Parathyroid adenoma (tissue), 2 donors: ENCODE measurements at regions not wholly inside any gene's neighbourhood (a gene's known extent, or its start where the extent isn't known, plus 50 kb on each side); places are given as distances from the start of the nearest gene placed in this dataset.

ENCODE experiments used
- H2AFZ ChIP-seq: fragments of 300-600 bp; sonication (generic); one replicate; pipeline ENCODE4 v1.7.0; 2017; ENCODE audit warnings: antibody characterized with exemption, mild to moderate bottlenecking
- H3K27ac ChIP-seq: fragments of 300-600 bp; sonication (generic); one replicate; pipeline ENCODE4 v1.7.0; 2017
- H3K27me3 ChIP-seq: fragments of 300-600 bp; sonication (generic); one replicate; pipeline ENCODE4 v1.7.0; 2017; ENCODE audit warnings: low read length; ENCODE audit not compliant: control insufficient read depth, insufficient read depth
- H3K36me3 ChIP-seq: fragments of 300-600 bp; sonication (generic); one replicate; pipeline ENCODE4 v1.7.0; 2017; ENCODE audit warnings: low read length; ENCODE audit not compliant: control insufficient read depth, insufficient read depth
- H3K4me1 ChIP-seq: fragments of 300-600 bp; sonication (generic); one replicate; pipeline ENCODE4 v1.7.0; 2017; ENCODE audit warnings: control low read depth
- H3K4me2 ChIP-seq: fragments of 300-600 bp; sonication (generic); one replicate; pipeline ENCODE4 v1.7.0; 2017; ENCODE audit warnings: low read length
- H3K4me3 ChIP-seq: fragments of 300-600 bp; sonication (generic); one replicate; pipeline ENCODE4 v1.7.0; 2017; ENCODE audit warnings: low read depth, low read length
- H3K79me2 ChIP-seq: fragments of 300-600 bp; sonication (generic); one replicate; pipeline ENCODE4 v1.7.0; 2017; ENCODE audit warnings: control low read depth
- H3K9ac ChIP-seq: fragments of 300-600 bp; sonication (generic); one replicate; pipeline ENCODE4 v1.7.0; 2017; ENCODE audit warnings: mild to moderate bottlenecking
- H3K9me3 ChIP-seq: fragments of 300-600 bp; sonication (generic); one replicate; pipeline ENCODE4 v1.7.0; 2017; ENCODE audit warnings: low read length; ENCODE audit not compliant: control insufficient read depth
- CTCF ChIP-seq: fragments of 300-600 bp; sonication (generic); IDR thresholded peaks from one replicate; pipeline ENCODE4 v1.7.0; 2017; ENCODE audit warnings: antibody characterized with exemption, mild to moderate bottlenecking
- donor health status: primary hyperparathyroidism.

GRCh38 chr6:93105017-93105416 is 314.3 kb downstream of the EPHA7 start:
- Histone ChIP-seq H3K4me3 (peak overlapping the region; percentile 21), H3K79me2 (no peaks in the 10 kb centered on the region), H3K9ac (no peak overlapping the region), H2AFZ (peak overlapping the region; percentile 59), H3K9me3 (no peaks in the 10 kb centered on the region), H3K27ac (peak overlapping the region; percentile 97), H3K36me3 (no peaks in the 10 kb centered on the region), H3K27me3 (no peaks in the 10 kb centered on the region), H3K4me2 (peak overlapping the region; percentile 54), H3K4me1 (peaks cover 43% of the 10 kb centered on the region)
- TF ChIP-seq CTCF: no peak

- Histone ChIP-seq H3K27me3 (no peaks in the 10 kb centered on the region), H3K27ac (peak overlapping the region; percentile 97), H2AFZ (peak overlapping the region; percentile 59), H3K4me2 (peak overlapping the region; percentile 54), H3K9me3 (no peaks in the 10 kb centered on the region), H3K36me3 (no peaks in the 10 kb centered on the region), H3K4me3 (peak overlapping the region; percentile 21), H3K79me2 (no peaks in the 10 kb centered on the region), H3K4me1 (peaks cover 43% of the 10 kb centered on the region), H3K9ac (no peak overlapping the region)
- no peak for TF ChIP-seq CTCF
Measured at GRCh38 chr6:93104195-93104817, 315.1 kb downstream of the EPHA7 start.

GRCh38 chr6:93088621-93089501 is 330.5 kb downstream of the EPHA7 start:
- Histone ChIP-seq H3K4me3 (no peak overlapping the region), H3K4me1 (peaks cover 37% of the 10 kb centered on the region), H3K36me3 (no peaks in the 10 kb centered on the region), H3K9ac (peak overlapping the region; percentile 24), H3K27me3 (no peaks in the 10 kb centered on the region), H3K79me2 (no peaks in the 10 kb centered on the region), H3K27ac (peak overlapping the region; percentile 93), H2AFZ (peak overlapping the region; percentile 77), H3K9me3 (no peaks in the 10 kb centered on the region), H3K4me2 (peak overlapping the region; percentile 33)
- no peak for TF ChIP-seq CTCF

- Histone ChIP-seq H3K27ac (peak overlapping the region; percentile 93), H3K36me3 (no peaks in the 10 kb centered on the region), H3K4me2 (peak overlapping the region; percentile 20), H3K9ac (no peak overlapping the region), H3K4me3 (no peak overlapping the region), H3K27me3 (no peaks in the 10 kb centered on the region), H2AFZ (peak overlapping the region; percentile 77), H3K4me1 (peaks cover 46% of the 10 kb centered on the region), H3K9me3 (no peaks in the 10 kb centered on the region), H3K79me2 (no peaks in the 10 kb centered on the region)
- TF ChIP-seq CTCF: no peak
Measured at GRCh38 chr6:93087606-93088005, 331.8 kb downstream of the EPHA7 start.
